GM23248 (cell line): ENCODE measurements at regions not wholly inside any gene's neighbourhood (a gene's known extent, or its start where the extent isn't known, plus 50 kb on each side); places are given as distances from the start of the nearest gene placed in this dataset.

Source experiments
- DNase-seq: peaks from one replicate; pipeline ENCODE4 v3.0.0-alpha.2; 2015
- H2AFZ ChIP-seq: fragments of 200-600 bp; sonication (generic); 2 replicates; pipeline ENCODE4 v1.6.1; 2016; ENCODE audit warnings: antibody characterized with exemption
- H3F3A ChIP-seq: fragments of 200-600 bp; sonication (generic); 2 replicates; pipeline ENCODE4 v1.6.1; 2016; ENCODE audit warnings: mild to moderate bottlenecking, antibody characterized with exemption, mixed run types; ENCODE audit not compliant: insufficient read depth
- H3K27ac ChIP-seq: fragments of 200-600 bp; sonication (generic); 2 replicates; pipeline ENCODE4 v1.5.1; 2016; ENCODE audit warnings: mild to moderate bottlenecking
- H3K27me3 ChIP-seq: fragments of 200-600 bp; sonication (generic); replicated peaks from 2 replicates; pipeline ENCODE4 v1.6.1; 2016; ENCODE audit warnings: mild to moderate bottlenecking; ENCODE audit not compliant: insufficient read depth
- H3K36me3 ChIP-seq: fragments of 200-600 bp; sonication (generic); 2 replicates; pipeline ENCODE4 v1.6.1; 2016; ENCODE audit warnings: low read depth, mild to moderate bottlenecking
- H3K4me1 ChIP-seq: fragments of 200-600 bp; sonication (generic); 2 replicates; pipeline ENCODE4 v1.6.1; 2016; ENCODE audit warnings: mild to moderate bottlenecking; ENCODE audit not compliant: insufficient read depth
- H3K4me2 ChIP-seq: fragments of 200-600 bp; sonication (generic); one replicate; pipeline ENCODE4 v1.6.1; 2016; ENCODE audit warnings: mild to moderate bottlenecking; ENCODE audit not compliant: unreplicated experiment
- H3K4me3 ChIP-seq: fragments of 200-600 bp; sonication (generic); 2 replicates; pipeline ENCODE4 v1.5.1; 2016; ENCODE audit warnings: mild to moderate bottlenecking
- H3K79me2 ChIP-seq: fragments of 200-600 bp; sonication (generic); 2 replicates; pipeline ENCODE4 v1.6.1; 2016; ENCODE audit warnings: mild to moderate bottlenecking; ENCODE audit not compliant: insufficient read depth
- H3K9ac ChIP-seq: fragments of 200-600 bp; sonication (generic); 2 replicates; pipeline ENCODE4 v1.6.1; 2016; ENCODE audit warnings: mild to moderate bottlenecking
- H3K9me2 ChIP-seq: fragments of 200-600 bp; sonication (generic); 2 replicates; pipeline ENCODE4 v1.6.1; 2016; ENCODE audit warnings: mixed run types, mild to moderate bottlenecking, moderate library complexity; ENCODE audit not compliant: insufficient read depth
- H3K9me3 ChIP-seq: fragments of 200-600 bp; sonication (generic); one replicate; pipeline ENCODE4 v1.6.1; 2017; ENCODE audit warnings: low read depth
- H4K20me1 ChIP-seq: fragments of 200-600 bp; sonication (generic); 2 replicates; pipeline ENCODE4 v1.6.0; 2016; ENCODE audit not compliant: insufficient read depth
- EZH2 ChIP-seq: fragments of 200-600 bp; sonication (generic); IDR thresholded peaks from 2 replicates; pipeline ENCODE4 v1.6.1; 2018; ENCODE audit warnings: antibody characterized with exemption, mild to moderate bottlenecking; ENCODE audit not compliant: insufficient read depth, poor library complexity, severe bottlenecking
- EZH2phosphoT487 ChIP-seq: fragments of 200-600 bp; sonication (generic); IDR thresholded peaks from 2 replicates; pipeline ENCODE4 v1.6.1; 2018; ENCODE audit warnings: antibody characterized with exemption, moderate library complexity, mild to moderate bottlenecking, low read depth; ENCODE audit not compliant: insufficient read depth
- WGBS, 2 experiments: methylation state at CpG; one replicate each; pipeline ENCODE4 v1.1.6; 2015 to 2017; ENCODE audit warnings: low lambda C conversion rate in 2 of 2, low coverage in 1 of 2; ENCODE audit errors: missing lambda C conversion rate in 2 of 2; 5-methylcytosine and 5-hydroxymethylcytosine counted together
- in situ Hi-C: fragments of 300-500 bp; cut with MboI; formaldehyde crosslinking; loops from 2 replicates; pipeline ENCODE4 v1.15.0; 2020

DNA sequence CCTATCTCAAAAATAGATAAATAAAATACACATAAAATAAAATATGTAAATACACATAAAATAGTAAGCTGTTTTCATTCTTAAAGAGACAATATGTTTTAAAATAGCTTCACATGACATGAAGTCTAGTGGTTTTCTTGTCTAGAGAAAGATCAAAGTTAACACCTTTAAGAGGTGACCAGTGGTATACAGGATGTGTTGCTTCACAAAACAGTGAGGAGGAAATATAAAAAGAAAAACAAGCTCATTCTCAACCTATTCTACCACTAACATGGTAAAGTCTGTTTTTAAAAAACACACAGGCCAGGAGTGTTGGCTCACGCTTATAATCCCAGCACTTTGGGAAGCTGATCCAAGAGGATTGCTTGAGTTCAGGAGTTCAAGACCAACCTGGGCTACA is 433.5 kb upstream of the HSFY2 start:
- no peak overlapping the region for H3K27ac ChIP-seq
- in situ Hi-C loops = no loop called here
- no peaks in the 10 kb centered on the region for H3F3A ChIP-seq
- no peak for TF ChIP-seq EZH2
- TF ChIP-seq EZH2phosphoT487 = no peak
- H2AFZ ChIP-seq = no peak overlapping the region
- H3K4me3 ChIP-seq = no peak overlapping the region
- no peak overlapping the region for H3K4me2 ChIP-seq
- 40 to 79% methylated on average over 1 of the region's 1 CpG for WGBS, 2 experiments
- H4K20me1 ChIP-seq = no peaks in the 10 kb centered on the region
- H3K27me3 ChIP-seq = no peaks in the 10 kb centered on the region
- no peaks in the 10 kb centered on the region for H3K36me3 ChIP-seq
- DNase-seq = no peak
- no peaks in the 10 kb centered on the region for H3K4me1 ChIP-seq
- no peak overlapping the region for H3K9ac ChIP-seq
- no peaks in the 10 kb centered on the region for H3K79me2 ChIP-seq
- H3K9me2 ChIP-seq = no peaks in the 10 kb centered on the region
- H3K9me3 ChIP-seq = no peaks in the 10 kb centered on the region

- H2AFZ ChIP-seq = no peak overlapping the region
- no peak overlapping the region for H3K27ac ChIP-seq
- no peak overlapping the region for H3K4me2 ChIP-seq
- no peaks in the 10 kb centered on the region for H3K9me3 ChIP-seq
- no peaks in the 10 kb centered on the region for H4K20me1 ChIP-seq
- no peaks in the 10 kb centered on the region for H3K79me2 ChIP-seq
- no peaks in the 10 kb centered on the region for H3K27me3 ChIP-seq
- TF ChIP-seq EZH2 = no peak
- TF ChIP-seq EZH2phosphoT487 = no peak
- no peak overlapping the region for H3K4me3 ChIP-seq
- no peak overlapping the region for H3K9ac ChIP-seq
- in situ Hi-C loops = no loop called here
- no peaks in the 10 kb centered on the region for H3K4me1 ChIP-seq
- H3K9me2 ChIP-seq = no peaks in the 10 kb centered on the region
- no peaks in the 10 kb centered on the region for H3F3A ChIP-seq
- DNase-seq = no peak
- 21 to 25% methylated on average over 3 of the region's 3 CpGs for WGBS, 2 experiments
- no peaks in the 10 kb centered on the region for H3K36me3 ChIP-seq
Measured at GRCh38 chrY:19180824-19181223, 407.3 kb upstream of the HSFY2 start.

- no peaks in the 10 kb centered on the region for H3K79me2 ChIP-seq
- no peaks in the 10 kb centered on the region for H4K20me1 ChIP-seq
- in situ Hi-C loops = no loop called here
- H2AFZ ChIP-seq = no peak overlapping the region
- H3K9ac ChIP-seq = no peak overlapping the region
- no peak overlapping the region for H3K4me2 ChIP-seq
- TF ChIP-seq EZH2phosphoT487 (no peak), EZH2 (no peak)
- H3K4me3 ChIP-seq = no peak overlapping the region
- H3K9me3 ChIP-seq = no peaks in the 10 kb centered on the region
- no peaks in the 10 kb centered on the region for H3K4me1 ChIP-seq
- H3F3A ChIP-seq = no peaks in the 10 kb centered on the region
- no peak overlapping the region for H3K27ac ChIP-seq
- no peaks in the 10 kb centered on the region for H3K27me3 ChIP-seq
- no peak for DNase-seq
- no peaks in the 10 kb centered on the region for H3K9me2 ChIP-seq
- 33 to 51% methylated on average over 4 to 5 of the region's 5 CpGs for WGBS, 2 experiments
- H3K36me3 ChIP-seq = no peaks in the 10 kb centered on the region
Measured at GRCh38 chrY:19168202-19168565, 394.6 kb upstream of the HSFY2 start.

- in situ Hi-C loops = no loop called here
Measured at GRCh38 chrY:19167319-19168201, 394.0 kb upstream of the HSFY2 start.

More at GRCh38 chrY:19167319-19168201, 394.0 kb upstream of the HSFY2 start:
- Histone ChIP-seq H3F3A (no peaks in the 10 kb centered on the region), H3K27me3 (no peaks in the 10 kb centered on the region), H3K4me2 (no peak overlapping the region), H3K9ac (no peak overlapping the region), H3K4me3 (no peak overlapping the region), H3K9me2 (no peaks in the 10 kb centered on the region), H2AFZ (no peak overlapping the region), H3K36me3 (no peaks in the 10 kb centered on the region), H3K9me3 (no peaks in the 10 kb centered on the region), H4K20me1 (no peaks in the 10 kb centered on the region), H3K4me1 (no peaks in the 10 kb centered on the region), H3K79me2 (no peaks in the 10 kb centered on the region), H3K27ac (no peak overlapping the region)
- TF ChIP-seq EZH2phosphoT487 = no peak
- TF ChIP-seq EZH2 = no peak
- no peak for DNase-seq
- 49 to 57% methylated on average over 10 to 13 of the region's 13 CpGs for WGBS, 2 experiments
